B cell (primary cell): ENCODE measurements at regions not wholly inside any gene's neighbourhood (a gene's known extent, or its start where the extent isn't known, plus 50 kb on each side); places are given as distances from the start of the nearest gene placed in this dataset.

Experiments used
- ATAC-seq: fragments of 200-7000 bp; cut with Tn5 transposase; one replicate; pipeline ENCODE4 v1.10.0; 2021; ENCODE audit warnings: low read depth, mild to moderate bottlenecking, moderate number of reproducible peaks, moderate library complexity
- CTCF ChIA-PET: fragments of 350-600 bp; sonication (Branson Sonifier 250); formaldehyde crosslinking; loops from one replicate; lab custom pipeline; 2021; ENCODE audit warnings: antibody characterized with exemption, inconsistent platforms; lab: Charles Lee
- POLR2A ChIA-PET: fragments of 350-600 bp; sonication (Branson Sonifier 250); formaldehyde crosslinking; loops from one replicate; lab custom pipeline; 2021; ENCODE audit warnings: antibody characterized with exemption; lab: Charles Lee
- DNase-seq: peaks from one replicate; pipeline ENCODE4 v3.0.0; 2013
- H2AFZ ChIP-seq: 2 replicates; pipeline ENCODE4 v1.6.1; 2012; ENCODE audit warnings: mild to moderate bottlenecking, low read depth, low read length; ENCODE audit not compliant: insufficient read depth, poor library complexity, severe bottlenecking
- H3K27ac ChIP-seq, 2 donors: 1 replicate in 1 of 2; 2 replicates in 1 of 2; pipeline ENCODE4 v1.5.1; 2012 to 2013; ENCODE audit warnings: low read length in 2 of 2, mild to moderate bottlenecking in 2 of 2, moderate library complexity in 1 of 2
- H3K27me3 ChIP-seq, 4 experiments: fragments of 200-600 bp in 1 of 4; sonication (generic) in 1 of 4; replicated peaks in 1 of 4; 1 replicate in 2 of 4; 2 replicates in 2 of 4; pipeline versions ENCODE4 v1.6.1 to v1.7.0; 2013 to 2016; ENCODE audit warnings: low read length in 3 of 4, mild to moderate bottlenecking in 2 of 4, mixed read lengths in 1 of 4, moderate library complexity in 1 of 4; ENCODE audit not compliant: insufficient read depth in 4 of 4, control insufficient read depth in 3 of 4; ENCODE audit errors: control extremely low read depth in 1 of 4
- H3K36me3 ChIP-seq, 2 experiments: replicated peaks in 1 of 2; 1 replicate in 1 of 2; 2 replicates in 1 of 2; pipeline versions ENCODE4 v1.6.1 to v1.7.1; 2013; ENCODE audit warnings: low read length in 1 of 2; ENCODE audit not compliant: insufficient read depth in 2 of 2, control insufficient read depth in 1 of 2; ENCODE audit errors: control extremely low read depth in 1 of 2, extremely low read depth in 1 of 2
- H3K4me1 ChIP-seq, 2 donors: fragments of 200-600 bp in 1 of 2; sonication (generic) in 1 of 2; 1 replicate in 1 of 2; 2 replicates in 1 of 2; pipeline versions ENCODE4 v1.5.1 to v1.6.1; 2013 to 2017; ENCODE audit warnings: low read length in 2 of 2; ENCODE audit not compliant: control insufficient read depth in 2 of 2, insufficient read depth in 2 of 2
- H3K4me2 ChIP-seq: replicated peaks from 2 replicates; pipeline ENCODE3; 2012; ENCODE audit warnings: mild to moderate bottlenecking, low read depth, low read length; ENCODE audit not compliant: poor library complexity, severe bottlenecking
- H3K4me3 ChIP-seq, 5 experiments: fragments of 200-600 bp in 1 of 5; sonication (generic) in 1 of 5; 1 replicate in 3 of 5; 2 replicates in 2 of 5; pipeline versions ENCODE4 v1.5.1 to v1.7.0; 2011 to 2016; ENCODE audit warnings: low read length in 4 of 5, mild to moderate bottlenecking in 4 of 5, low read depth in 2 of 5, control low read depth in 1 of 5, moderate library complexity in 1 of 5; ENCODE audit not compliant: insufficient read depth in 1 of 5; ENCODE audit errors: control extremely low read depth in 1 of 5, extremely low read depth in 1 of 5
- H3K79me2 ChIP-seq: fragments of 200-600 bp; sonication (generic); one replicate; pipeline ENCODE4 v1.6.0; 2016; ENCODE audit warnings: low read length; ENCODE audit not compliant: control insufficient read depth, insufficient read depth
- H3K9ac ChIP-seq: fragments of 200-600 bp; sonication (generic); 2 replicates; pipeline ENCODE4 v1.6.1; 2017; ENCODE audit warnings: mild to moderate bottlenecking, low read length, moderate library complexity
- H3K9me3 ChIP-seq, 3 donors: one replicate each; pipeline versions ENCODE4 v1.6.1 to v1.7.1; 2013; ENCODE audit warnings: low read length in 2 of 3; ENCODE audit not compliant: control insufficient read depth in 2 of 3, insufficient read depth in 1 of 3; ENCODE audit errors: control extremely low read depth in 1 of 3
- H4K20me1 ChIP-seq: 2 replicates; pipeline ENCODE4 v1.6.0; 2012; ENCODE audit warnings: mild to moderate bottlenecking, low read length; ENCODE audit not compliant: insufficient read depth, control insufficient read depth, poor library complexity, severe bottlenecking
- H3K27ac Mint-ChIP-seq: one replicate; pipeline ENCODE4 v1.8.0; 2021; ENCODE audit warnings: mixed read lengths
- H3K27me3 Mint-ChIP-seq: one replicate; pipeline ENCODE4 v1.8.0; 2021; ENCODE audit warnings: mixed read lengths
- H3K4me1 Mint-ChIP-seq: one replicate; pipeline ENCODE4 v1.8.0; 2021; ENCODE audit warnings: mixed read lengths
- H3K4me3 Mint-ChIP-seq: one replicate; pipeline ENCODE4 v1.8.0; 2021; ENCODE audit warnings: mixed read lengths
- H3K9me3 Mint-ChIP-seq: one replicate; pipeline ENCODE4 v1.8.0; 2022; ENCODE audit warnings: mixed read lengths; ENCODE audit not compliant: insufficient read depth
- EZH2 ChIP-seq: IDR thresholded peaks from 2 replicates; pipeline ENCODE4 v1.6.1; 2012; ENCODE audit warnings: borderline replicate concordance, low read depth, mild to moderate bottlenecking, moderate library complexity, low read length; ENCODE audit not compliant: insufficient read depth, poor library complexity, severe bottlenecking
- WGBS: methylation state at CpG from one replicate; pipeline ENCODE4 v1.1.5; 2013; ENCODE audit warnings: missing lambda C conversion rate; ENCODE audit not compliant: insufficient coverage; 5-methylcytosine and 5-hydroxymethylcytosine counted together
- intact Hi-C: fragments of 100-400 bp; cut with micrococcal nuclease; formaldehyde crosslinking; loops from one replicate; pipeline ENCODE4 v1.10.0; 2022
- TF ChIP-seq, protein P1 (sequence below): fragments of 200-600 bp; IDR thresholded peaks from one replicate; pipeline ENCODE4 v1.8.0; 2022; ENCODE audit warnings: antibody characterized with exemption, mild to moderate bottlenecking

DNA sequence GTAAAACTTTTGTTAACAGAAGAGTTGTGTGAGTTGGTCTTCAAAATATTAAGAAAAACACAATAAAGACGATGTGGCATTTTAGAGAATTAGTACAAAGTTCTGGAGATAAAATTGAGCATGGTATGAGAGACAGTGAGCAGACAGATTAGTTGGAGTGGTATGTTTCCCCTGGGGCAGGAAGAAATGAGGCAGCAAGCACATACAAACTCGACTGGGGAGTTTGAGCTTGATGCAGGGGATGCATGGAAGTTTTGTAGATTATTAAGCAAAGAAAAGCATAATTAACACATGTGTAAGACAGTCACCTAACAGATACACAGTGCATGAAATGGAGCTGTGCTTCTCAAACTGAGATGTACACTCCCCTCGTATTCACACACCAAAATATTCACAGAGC lies 58.1 kb upstream of the IL2 start:
- intact Hi-C loops, result no loop called here
- WGBS, result 40% methylated on average over 1 of the region's 3 CpGs
- no peaks in the 10 kb centered on the region for H3K79me2 ChIP-seq
- ChIA-PET CTCF (no interaction called here), POLR2A (no interaction called here)
- H3K4me1 ChIP-seq, result no peaks in the 10 kb centered on the region
- no peaks in the 10 kb centered on the region for H3K27me3 ChIP-seq
- H2AFZ ChIP-seq, result no peak overlapping the region
- H3K36me3 ChIP-seq, result no peaks in the 10 kb centered on the region
- Mint-ChIP-seq H3K27ac (no peak overlapping the region), H3K4me1 (no peaks in the 10 kb centered on the region), H3K27me3 (no peaks in the 10 kb centered on the region), H3K9me3 (no peaks in the 10 kb centered on the region), H3K4me3 (no peak overlapping the region)
- DNase-seq (no peak), ATAC-seq (no peak)
- no peak overlapping the region for H3K4me3 ChIP-seq
- H3K9ac ChIP-seq, result no peak overlapping the region
- H3K9me3 ChIP-seq, result no peaks in the 10 kb centered on the region
- TF ChIP-seq, protein P1, sequence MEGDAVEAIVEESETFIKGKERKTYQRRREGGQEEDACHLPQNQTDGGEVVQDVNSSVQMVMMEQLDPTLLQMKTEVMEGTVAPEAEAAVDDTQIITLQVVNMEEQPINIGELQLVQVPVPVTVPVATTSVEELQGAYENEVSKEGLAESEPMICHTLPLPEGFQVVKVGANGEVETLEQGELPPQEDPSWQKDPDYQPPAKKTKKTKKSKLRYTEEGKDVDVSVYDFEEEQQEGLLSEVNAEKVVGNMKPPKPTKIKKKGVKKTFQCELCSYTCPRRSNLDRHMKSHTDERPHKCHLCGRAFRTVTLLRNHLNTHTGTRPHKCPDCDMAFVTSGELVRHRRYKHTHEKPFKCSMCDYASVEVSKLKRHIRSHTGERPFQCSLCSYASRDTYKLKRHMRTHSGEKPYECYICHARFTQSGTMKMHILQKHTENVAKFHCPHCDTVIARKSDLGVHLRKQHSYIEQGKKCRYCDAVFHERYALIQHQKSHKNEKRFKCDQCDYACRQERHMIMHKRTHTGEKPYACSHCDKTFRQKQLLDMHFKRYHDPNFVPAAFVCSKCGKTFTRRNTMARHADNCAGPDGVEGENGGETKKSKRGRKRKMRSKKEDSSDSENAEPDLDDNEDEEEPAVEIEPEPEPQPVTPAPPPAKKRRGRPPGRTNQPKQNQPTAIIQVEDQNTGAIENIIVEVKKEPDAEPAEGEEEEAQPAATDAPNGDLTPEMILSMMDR, result no peak
- TF ChIP-seq EZH2, result no peak
- no peak overlapping the region for H3K27ac ChIP-seq
- no peak overlapping the region for H3K4me2 ChIP-seq
- H4K20me1 ChIP-seq, result no peaks in the 10 kb centered on the region

DNA sequence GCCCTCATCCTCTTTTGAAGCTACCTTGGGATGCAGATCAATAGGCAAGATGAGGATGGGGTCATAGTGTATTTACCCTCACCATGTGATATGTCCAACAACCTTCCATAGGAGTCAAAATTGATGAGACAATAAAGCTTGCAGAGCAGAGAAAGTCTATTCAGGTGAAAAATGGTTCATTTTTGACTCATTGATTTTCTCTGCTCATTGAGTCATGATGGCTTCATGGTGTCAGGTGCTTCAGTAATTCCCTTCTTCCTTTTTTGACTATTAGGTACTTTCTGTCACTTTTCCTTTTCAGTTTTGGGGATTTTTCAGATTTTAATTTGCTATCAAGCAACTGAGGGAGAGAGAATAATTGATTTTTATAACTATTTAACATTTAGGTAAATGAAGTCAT lies 55.9 kb upstream of the IL2 start:
- H2AFZ ChIP-seq, result no peak overlapping the region
- H3K27ac ChIP-seq, result no peak overlapping the region
- TF ChIP-seq EZH2, result no peak
- TF ChIP-seq, protein P1, result no peak
- Mint-ChIP-seq H3K27ac (no peak overlapping the region), H3K9me3 (no peaks in the 10 kb centered on the region), H3K4me1 (no peaks in the 10 kb centered on the region), H3K27me3 (no peaks in the 10 kb centered on the region), H3K4me3 (no peak overlapping the region)
- ATAC-seq, result no peak
- H3K9ac ChIP-seq, result no peak overlapping the region
- H4K20me1 ChIP-seq, result no peaks in the 10 kb centered on the region
- CTCF ChIA-PET, result no interaction called here
- H3K27me3 ChIP-seq, result no peaks in the 10 kb centered on the region
- H3K4me2 ChIP-seq, result no peak overlapping the region
- H3K79me2 ChIP-seq, result no peaks in the 10 kb centered on the region
- POLR2A ChIA-PET, result no interaction called here
- no peak overlapping the region for H3K4me3 ChIP-seq
- no peak for DNase-seq
- no peaks in the 10 kb centered on the region for H3K4me1 ChIP-seq
- no peaks in the 10 kb centered on the region for H3K9me3 ChIP-seq
- H3K36me3 ChIP-seq, result no peaks in the 10 kb centered on the region
- intact Hi-C loops, result no loop called here
